GM12873 (cell line): ENCODE measurements at regions not wholly inside any gene's neighbourhood (a gene's known extent, or its start where the extent isn't known, plus 50 kb on each side); places are given as distances from the start of the nearest gene placed in this dataset.

Source experiments
- TF ChIP-seq, protein P1 (sequence below): IDR thresholded peaks from 2 replicates; pipeline ENCODE4 v1.5.1; 2012; ENCODE audit warnings: low read depth, mild to moderate bottlenecking, moderate library complexity, low read length, control low read depth; ENCODE audit not compliant: insufficient read depth; ENCODE audit errors: missing control alignments

DNA sequence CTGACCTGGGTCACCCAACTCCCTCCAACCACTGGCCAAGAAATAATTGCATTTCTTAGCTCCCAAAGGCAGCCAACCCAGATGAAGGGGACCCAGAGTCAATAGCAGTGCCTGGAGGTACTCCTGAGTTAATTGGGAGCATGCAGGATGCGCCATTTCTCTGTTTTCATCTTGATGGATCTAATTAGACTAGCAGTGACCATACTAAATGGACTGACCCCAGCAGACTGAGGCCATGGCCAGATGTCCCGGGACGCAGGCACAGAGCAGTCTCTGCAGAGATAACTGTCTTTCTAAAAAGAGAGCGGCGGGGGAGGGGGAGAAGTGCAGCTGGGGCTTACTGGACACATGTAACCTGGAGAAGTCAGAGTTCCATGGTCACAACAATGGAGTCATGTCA, 53.2 kb upstream of the CMKLR1 start:
- TF ChIP-seq, protein P1, sequence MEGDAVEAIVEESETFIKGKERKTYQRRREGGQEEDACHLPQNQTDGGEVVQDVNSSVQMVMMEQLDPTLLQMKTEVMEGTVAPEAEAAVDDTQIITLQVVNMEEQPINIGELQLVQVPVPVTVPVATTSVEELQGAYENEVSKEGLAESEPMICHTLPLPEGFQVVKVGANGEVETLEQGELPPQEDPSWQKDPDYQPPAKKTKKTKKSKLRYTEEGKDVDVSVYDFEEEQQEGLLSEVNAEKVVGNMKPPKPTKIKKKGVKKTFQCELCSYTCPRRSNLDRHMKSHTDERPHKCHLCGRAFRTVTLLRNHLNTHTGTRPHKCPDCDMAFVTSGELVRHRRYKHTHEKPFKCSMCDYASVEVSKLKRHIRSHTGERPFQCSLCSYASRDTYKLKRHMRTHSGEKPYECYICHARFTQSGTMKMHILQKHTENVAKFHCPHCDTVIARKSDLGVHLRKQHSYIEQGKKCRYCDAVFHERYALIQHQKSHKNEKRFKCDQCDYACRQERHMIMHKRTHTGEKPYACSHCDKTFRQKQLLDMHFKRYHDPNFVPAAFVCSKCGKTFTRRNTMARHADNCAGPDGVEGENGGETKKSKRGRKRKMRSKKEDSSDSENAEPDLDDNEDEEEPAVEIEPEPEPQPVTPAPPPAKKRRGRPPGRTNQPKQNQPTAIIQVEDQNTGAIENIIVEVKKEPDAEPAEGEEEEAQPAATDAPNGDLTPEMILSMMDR = no peak

DNA sequence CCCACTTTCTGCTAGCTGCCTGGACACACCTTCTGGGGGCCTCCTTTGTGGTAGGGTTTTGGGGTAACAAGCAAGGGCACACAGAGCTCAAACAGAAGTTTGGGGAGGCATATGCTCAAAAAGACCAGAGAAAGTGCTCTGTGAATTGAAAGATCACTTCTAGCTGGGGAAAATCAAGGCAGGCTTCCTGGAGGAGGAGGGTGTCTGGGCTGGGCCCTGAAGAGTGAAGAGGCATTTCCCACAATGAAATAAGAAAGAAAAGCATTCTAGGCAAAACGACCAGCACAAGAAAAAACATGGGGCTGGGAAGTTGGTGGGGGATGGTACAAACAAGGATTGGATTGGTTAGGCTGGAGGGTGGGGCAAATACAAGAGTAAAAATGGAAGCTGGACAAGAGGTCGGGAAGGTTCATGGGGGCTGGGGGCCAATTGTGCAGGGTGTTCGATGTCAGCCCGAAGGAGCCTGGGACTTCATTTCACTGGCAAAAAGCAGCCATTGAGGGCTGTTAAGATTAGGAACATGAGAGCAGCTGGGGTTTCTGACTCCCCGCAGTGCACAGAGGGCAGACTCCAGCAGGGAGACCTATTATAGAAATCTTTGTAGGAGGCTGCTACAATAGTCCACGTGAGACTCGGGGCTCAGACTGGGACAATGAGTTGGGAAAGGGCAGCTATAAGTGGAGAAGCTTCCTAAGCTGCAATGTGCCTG, 51.5 kb upstream of the CMKLR1 start:
- TF ChIP-seq, protein P1 = no peak

DNA sequence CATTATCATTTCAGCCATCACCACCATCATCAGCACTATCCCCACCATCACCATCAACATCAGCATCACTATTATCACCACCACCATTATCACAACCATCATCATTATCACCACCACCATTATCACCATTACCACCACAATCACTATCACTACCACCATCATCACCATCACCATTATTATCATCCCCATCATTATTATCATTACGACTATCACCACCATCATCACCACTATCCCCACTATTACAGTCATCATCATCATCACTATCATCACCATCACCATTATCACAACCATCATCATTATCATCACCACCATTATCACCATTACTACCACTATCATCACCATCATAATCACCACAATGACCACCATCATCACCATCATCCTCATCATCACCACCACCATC, 50.4 kb upstream of the CMKLR1 start:
- TF ChIP-seq, protein P1 = no peak
